Ovary (tissue), 7 donors: ENCODE measurements at regions not wholly inside any gene's neighbourhood (a gene's known extent, or its start where the extent isn't known, plus 50 kb on each side); places are given as distances from the start of the nearest gene placed in this dataset.

Experiments
- DNase-seq, 5 donors: peaks; one replicate each; pipeline ENCODE4 v3.0.0-alpha.2; 2019 to 2020
- H3K27ac ChIP-seq, 2 donors: fragments of 200-600 bp; one replicate each; pipeline versions ENCODE4 v1.5.1 to v1.8.0; 2019 to 2022
- H3K27me3 ChIP-seq: fragments of 200-600 bp; one replicate; pipeline ENCODE4 v1.8.0; 2022
- H3K36me3 ChIP-seq: fragments of 200-600 bp; sonication (generic); one replicate; pipeline ENCODE4 v1.5.1; 2019
- H3K4me1 ChIP-seq: one replicate; pipeline ENCODE4 v1.8.1; 2013; ENCODE audit warnings: mild to moderate bottlenecking, moderate library complexity; ENCODE audit not compliant: insufficient read depth
- H3K4me3 ChIP-seq: fragments of 200-600 bp; sonication (generic); one replicate; pipeline ENCODE4 v1.5.1; 2017
- H3K9me3 ChIP-seq, 2 donors: fragments of 200-600 bp in 1 of 2; sonication (generic) in 1 of 2; one replicate each; pipeline versions ENCODE4 v1.5.1 to v1.8.1; 2013 to 2019; ENCODE audit warnings: mild to moderate bottlenecking in 1 of 2, moderate library complexity in 1 of 2
- CTCF ChIP-seq, 3 donors: fragments of 450-650 bp in 2 of 3; fragments of 200-600 bp in 1 of 3; IDR thresholded peaks; one replicate each; pipeline versions ENCODE4 v1.5.1 to v1.8.0; 2016 to 2022; ENCODE audit warnings: antibody characterized with exemption in 3 of 3, mild to moderate bottlenecking in 1 of 3
- EP300 ChIP-seq: sonication (generic); formaldehyde crosslinking; IDR thresholded peaks from one replicate; pipeline ENCODE4 v1.6.1; 2017; ENCODE audit warnings: antibody characterized with exemption
- POLR2A ChIP-seq: fragments of 450-650 bp; IDR thresholded peaks from one replicate; pipeline ENCODE4 v1.6.1; 2017; ENCODE audit warnings: antibody characterized with exemption, mild to moderate bottlenecking, moderate library complexity
- WGBS, 3 donors: extraction: QIAGEN DNeasy Blood & Tissue Kit in 1 of 3; methylation state at CpG; one replicate each; pipeline versions ENCODE4 v1.1.5 to v1.1.7; 2013 to 2017; 5-methylcytosine and 5-hydroxymethylcytosine counted together
- intact Hi-C, 4 donors: fragments of 100-400 bp; cut with DNase I; formaldehyde crosslinking; loops; one replicate each; pipeline versions ENCODE4 v1.11.0 to v1.15.1; 2022 to 2023
- donor health status: DM: no; HTN: no; CAD: no; lungs with moderate emphysema.
- donor health status: DM: no; HTN: no; CAD: no.
- donor health status: Bipolar disorder and iron deficiency.
- donor health status: DM: no; HTN: no; CAD: no.
- donor health status: DM: yes; HTN: yes; CAD: no.

- TF ChIP-seq CTCF (IDR thresholded peaks at IDR 0.05) (no peak), POLR2A (no peak), EP300 (no peak)
- Histone ChIP-seq H3K36me3 (no peaks in the 10 kb centered on the region), H3K4me1 (no peaks in the 10 kb centered on the region), H3K27me3 (no peaks in the 10 kb centered on the region), H3K27ac (no peak overlapping the region), H3K9me3 (no peaks in the 10 kb centered on the region), H3K4me3 (no peak overlapping the region)
- WGBS, 3 donors: 53 to 71% (median 58%) methylated on average over 2 of the region's 2 CpGs
- intact Hi-C loops: no loop called here
- DNase-seq: no peak
These were observed 260.5 kb upstream of the IGF1R start for GRCh38 chr15:98387866-98388265.

GRCh38 chr15:98390946-98391530 is 257.3 kb upstream of the IGF1R start:
- H3K9me3 ChIP-seq: no peaks in the 10 kb centered on the region
- DNase-seq: no peak
- H3K27me3 ChIP-seq: no peaks in the 10 kb centered on the region
- intact Hi-C loops: no loop called here
- H3K27ac ChIP-seq: no peak overlapping the region
- H3K36me3 ChIP-seq: no peaks in the 10 kb centered on the region
- no peaks in the 10 kb centered on the region for H3K4me1 ChIP-seq
- no peak overlapping the region for H3K4me3 ChIP-seq
- 84 to 87% (median 86%) methylated on average over 7 of the region's 7 CpGs for WGBS, 3 donors
- TF ChIP-seq POLR2A (no peak), EP300 (no peak), CTCF (IDR thresholded peaks at IDR 0.05) (no peak)

GRCh38 chr15:98391568-98391967 is 256.8 kb upstream of the IGF1R start:
- no peak overlapping the region for H3K4me3 ChIP-seq
- no peaks in the 10 kb centered on the region for H3K4me1 ChIP-seq
- no peak overlapping the region for H3K27ac ChIP-seq
- intact Hi-C loops: no loop called here
- TF ChIP-seq CTCF (IDR thresholded peaks at IDR 0.05) (no peak), EP300 (no peak), POLR2A (no peak)
- DNase-seq: no peak
- 72 to 77% (median 76%) methylated on average over 7 of the region's 7 CpGs for WGBS, 3 donors
- H3K36me3 ChIP-seq: no peaks in the 10 kb centered on the region
- no peaks in the 10 kb centered on the region for H3K27me3 ChIP-seq
- H3K9me3 ChIP-seq: no peaks in the 10 kb centered on the region

- intact Hi-C loops: no loop called here
- 70 to 76% (median 72%) methylated on average over 9 of the region's 9 CpGs for WGBS, 3 donors
- DNase-seq: no peak
- Histone ChIP-seq H3K9me3 (no peaks in the 10 kb centered on the region), H3K4me3 (no peak overlapping the region), H3K27ac (no peak overlapping the region), H3K4me1 (no peaks in the 10 kb centered on the region), H3K36me3 (no peaks in the 10 kb centered on the region), H3K27me3 (no peaks in the 10 kb centered on the region)
- no peak for TF ChIP-seq EP300
- TF ChIP-seq CTCF (IDR thresholded peaks at IDR 0.05): no peak
- no peak for TF ChIP-seq POLR2A
These were observed 254.9 kb upstream of the IGF1R start for GRCh38 chr15:98393471-98393870.
